ENCODE measurements at regions not wholly inside any gene's neighbourhood (a gene's known extent, or its start where the extent isn't known, plus 50 kb on each side); places are given as distances from the start of the nearest gene placed in this dataset.

GRCh38 chr3:150098621-150099020 lies 127.9 kb upstream of the PFN2 start:
- no peak for TF ChIP-seq MYC (IDR thresholded peaks at IDR 0.05; ENCODE audit: low read depth, low read length)
- TF ChIP-seq CTCF (IDR thresholded peaks at IDR 0.05; ENCODE audit: low read depth, low read length), result no peak
- TF ChIP-seq POLR2A (IDR thresholded peaks at IDR 0.05; ENCODE audit: extremely low read depth, insufficient read length), result no peak
- no peak for TF ChIP-seq MAX (IDR thresholded peaks at IDR 0.05; ENCODE audit: low read depth, low read length)
- DNase-seq (ENCODE audit: low read depth), result no peak
- H3K4me3 ChIP-seq (ENCODE audit: low read depth, low read length), result no peak overlapping the region

GRCh38 chr3:150097588-150097890 lies 126.8 kb upstream of the PFN2 start:
- no peak overlapping the region for H3K4me3 ChIP-seq (ENCODE audit: low read depth, low read length)
- TF ChIP-seq MYC (IDR thresholded peaks at IDR 0.05; ENCODE audit: low read depth, low read length), result no peak
- DNase-seq (ENCODE audit: low read depth), result no peak

- H3K4me3 ChIP-seq (ENCODE audit: low read depth, low read length), result no peak overlapping the region
- TF ChIP-seq CTCF (IDR thresholded peaks at IDR 0.05; ENCODE audit: low read depth, low read length), result no peak
- TF ChIP-seq MYC (IDR thresholded peaks at IDR 0.05; ENCODE audit: low read depth, low read length), result no peak
- no peak for TF ChIP-seq MAX (IDR thresholded peaks at IDR 0.05; ENCODE audit: low read depth, low read length)
- no peak for TF ChIP-seq POLR2A (IDR thresholded peaks at IDR 0.05; ENCODE audit: extremely low read depth, insufficient read length)
- no peak for DNase-seq (ENCODE audit: low read depth)
These were observed 126.2 kb upstream of the PFN2 start for GRCh38 chr3:150096700-150097587.

GRCh38 chr3:150094150-150094933 lies 123.6 kb upstream of the PFN2 start:
- DNase-seq (ENCODE audit: low read depth), result no peak
- no peak for TF ChIP-seq MAX (IDR thresholded peaks at IDR 0.05; ENCODE audit: low read depth, low read length)
- no peak for TF ChIP-seq CTCF (IDR thresholded peaks at IDR 0.05; ENCODE audit: low read depth, low read length)
- no peak for TF ChIP-seq POLR2A (IDR thresholded peaks at IDR 0.05; ENCODE audit: extremely low read depth, insufficient read length)
- no peak for TF ChIP-seq MYC (IDR thresholded peaks at IDR 0.05; ENCODE audit: low read depth, low read length)
- H3K4me3 ChIP-seq (ENCODE audit: low read depth, low read length), result no peak overlapping the region

- DNase-seq (ENCODE audit: low read depth), result no peak
- TF ChIP-seq CTCF (IDR thresholded peaks at IDR 0.05; ENCODE audit: low read depth, low read length) (no peak), POLR2A (IDR thresholded peaks at IDR 0.05; ENCODE audit: extremely low read depth, insufficient read length) (no peak), MAX (IDR thresholded peaks at IDR 0.05; ENCODE audit: low read depth, low read length) (no peak), MYC (IDR thresholded peaks at IDR 0.05; ENCODE audit: low read depth, low read length) (no peak)
- H3K4me3 ChIP-seq (ENCODE audit: low read depth, low read length), result no peak overlapping the region
These were observed 120.9 kb upstream of the PFN2 start for GRCh38 chr3:150091626-150092025.

- no peak for TF ChIP-seq POLR2A (IDR thresholded peaks at IDR 0.05; ENCODE audit: extremely low read depth, insufficient read length)
- TF ChIP-seq MAX (IDR thresholded peaks at IDR 0.05; ENCODE audit: low read depth, low read length), result no peak
- no peak for TF ChIP-seq CTCF (IDR thresholded peaks at IDR 0.05; ENCODE audit: low read depth, low read length)
- TF ChIP-seq MYC (IDR thresholded peaks at IDR 0.05; ENCODE audit: low read depth, low read length), result no peak
- DNase-seq (ENCODE audit: low read depth), result no peak
- H3K4me3 ChIP-seq (ENCODE audit: low read depth, low read length), result no peak overlapping the region
These were observed 120.2 kb upstream of the PFN2 start for GRCh38 chr3:150090877-150091276.

Measured in NB4 (cell line).